ENCODE measurements at regions not wholly inside any gene's neighbourhood (a gene's known extent, or its start where the extent isn't known, plus 50 kb on each side); places are given as distances from the start of the nearest gene placed in this dataset.
A peak's percentile ranks its signal among the peaks of the same experiment; 100 is the strongest.

GRCh38 chr11:112503410-112503809 is 242.8 kb upstream of the PLET1 start:
- TF ChIP-seq, protein P1, sequence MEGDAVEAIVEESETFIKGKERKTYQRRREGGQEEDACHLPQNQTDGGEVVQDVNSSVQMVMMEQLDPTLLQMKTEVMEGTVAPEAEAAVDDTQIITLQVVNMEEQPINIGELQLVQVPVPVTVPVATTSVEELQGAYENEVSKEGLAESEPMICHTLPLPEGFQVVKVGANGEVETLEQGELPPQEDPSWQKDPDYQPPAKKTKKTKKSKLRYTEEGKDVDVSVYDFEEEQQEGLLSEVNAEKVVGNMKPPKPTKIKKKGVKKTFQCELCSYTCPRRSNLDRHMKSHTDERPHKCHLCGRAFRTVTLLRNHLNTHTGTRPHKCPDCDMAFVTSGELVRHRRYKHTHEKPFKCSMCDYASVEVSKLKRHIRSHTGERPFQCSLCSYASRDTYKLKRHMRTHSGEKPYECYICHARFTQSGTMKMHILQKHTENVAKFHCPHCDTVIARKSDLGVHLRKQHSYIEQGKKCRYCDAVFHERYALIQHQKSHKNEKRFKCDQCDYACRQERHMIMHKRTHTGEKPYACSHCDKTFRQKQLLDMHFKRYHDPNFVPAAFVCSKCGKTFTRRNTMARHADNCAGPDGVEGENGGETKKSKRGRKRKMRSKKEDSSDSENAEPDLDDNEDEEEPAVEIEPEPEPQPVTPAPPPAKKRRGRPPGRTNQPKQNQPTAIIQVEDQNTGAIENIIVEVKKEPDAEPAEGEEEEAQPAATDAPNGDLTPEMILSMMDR (IDR thresholded peaks at IDR 0.05): no peak
- Histone ChIP-seq H3K27me3 (ENCODE audit: control insufficient read depth in 2 of 2, insufficient read depth in 2 of 2, low read length in 2 of 2) (no peaks in the 10 kb centered on the region), H3K9ac (ENCODE audit: insufficient read depth, low read length, poor library complexity, severe bottlenecking) (no peak overlapping the region), H3K9me3 (replicated peaks in 1 of 2; ENCODE audit: control insufficient read depth in 1 of 2, insufficient read depth in 1 of 2, low read length in 2 of 2) (no peaks in the 10 kb centered on the region), H3K4me1 (ENCODE audit: control insufficient read depth in 1 of 2, insufficient read depth in 2 of 2, low read length in 2 of 2) (no peaks in the 10 kb centered on the region), H3K27ac (ENCODE audit: low read depth in 1 of 2, low read length in 2 of 2) (no peak overlapping the region), H3K36me3 (replicated peaks in 1 of 2; ENCODE audit: control insufficient read depth in 1 of 2, insufficient read depth in 2 of 2, low read length in 2 of 2) (no peaks in the 10 kb centered on the region), H2AFZ (ENCODE audit: insufficient read depth, low read depth, low read length, poor library complexity, severe bottlenecking) (no peak overlapping the region), H3K4me3 (replicated peaks in 1 of 3; ENCODE audit: low read depth in 2 of 3, low read length in 3 of 3) (no peak overlapping the region), H4K20me1 (ENCODE audit: insufficient read depth, low read length) (no peaks in the 10 kb centered on the region), H3K79me2 (ENCODE audit: insufficient read depth, low read length) (no peaks in the 10 kb centered on the region), H3K4me2 (replicated peaks; ENCODE audit: extremely low read depth, low read length, poor library complexity, severe bottlenecking) (no peak overlapping the region)
- no peaks in the 10 kb centered on the region for H3K36me3 Mint-ChIP-seq
- H3K4me3 Mint-ChIP-seq: no peak overlapping the region
- peaks cover 0 to 6% (median 2%) of the 10 kb centered on the region in 3 donors for H3K27me3 Mint-ChIP-seq (ENCODE audit: low read depth in 3 of 3)
- WGBS (ENCODE audit: insufficient coverage): 100% methylated on average over 1 of the region's 5 CpGs
- H3K4me1 Mint-ChIP-seq: no peaks in the 10 kb centered on the region
- DNase-seq: no peak
- peak overlapping the region in 1 of 7 donors; percentile 52 for H3K27ac Mint-ChIP-seq
- peaks cover 0 to 3% (median 0%) of the 10 kb centered on the region in 7 donors for H3K9me3 Mint-ChIP-seq
- intact Hi-C loops (cut with micrococcal nuclease): no loop called here

DNA sequence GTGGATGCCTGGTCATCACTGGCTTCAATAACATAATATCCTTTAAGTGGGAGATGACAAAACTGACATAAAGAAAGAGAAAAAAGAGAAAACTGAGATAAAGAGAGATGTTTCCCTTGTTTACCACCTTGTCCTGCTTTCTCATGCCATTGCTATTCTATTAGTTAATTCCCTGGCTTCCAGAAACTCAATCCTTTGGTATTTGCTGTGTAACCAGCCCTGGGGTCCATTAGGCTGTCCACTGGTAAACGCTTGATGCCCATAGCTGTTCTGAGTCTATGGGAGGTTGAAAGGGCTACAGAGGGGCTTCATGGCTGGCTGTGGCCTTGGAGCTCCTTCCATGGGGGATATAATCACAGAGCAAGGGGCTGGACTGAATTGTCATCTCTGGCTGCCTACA is 243.4 kb upstream of the PLET1 start:
- no CpG with 5 or more reads among the region's 1 CpG for WGBS (ENCODE audit: insufficient coverage)
- Histone ChIP-seq H4K20me1 (ENCODE audit: insufficient read depth, low read length) (no peaks in the 10 kb centered on the region), H3K79me2 (ENCODE audit: insufficient read depth, low read length) (no peaks in the 10 kb centered on the region), H3K9me3 (replicated peaks in 1 of 2; ENCODE audit: control insufficient read depth in 1 of 2, insufficient read depth in 1 of 2, low read length in 2 of 2) (no peaks in the 10 kb centered on the region), H2AFZ (ENCODE audit: insufficient read depth, low read depth, low read length, poor library complexity, severe bottlenecking) (no peak overlapping the region), H3K36me3 (replicated peaks in 1 of 2; ENCODE audit: control insufficient read depth in 1 of 2, insufficient read depth in 2 of 2, low read length in 2 of 2) (no peaks in the 10 kb centered on the region), H3K4me1 (ENCODE audit: control insufficient read depth in 1 of 2, insufficient read depth in 2 of 2, low read length in 2 of 2) (no peaks in the 10 kb centered on the region), H3K27me3 (ENCODE audit: control insufficient read depth in 2 of 2, insufficient read depth in 2 of 2, low read length in 2 of 2) (no peaks in the 10 kb centered on the region), H3K4me3 (replicated peaks in 1 of 3; ENCODE audit: low read depth in 2 of 3, low read length in 3 of 3) (no peak overlapping the region), H3K9ac (ENCODE audit: insufficient read depth, low read length, poor library complexity, severe bottlenecking) (no peak overlapping the region), H3K27ac (ENCODE audit: low read depth in 1 of 2, low read length in 2 of 2) (no peak overlapping the region), H3K4me2 (replicated peaks; ENCODE audit: extremely low read depth, low read length, poor library complexity, severe bottlenecking) (no peak overlapping the region)
- peaks cover 0 to 6% (median 2%) of the 10 kb centered on the region in 3 donors for H3K27me3 Mint-ChIP-seq (ENCODE audit: low read depth in 3 of 3)
- H3K9me3 Mint-ChIP-seq: peaks cover 0 to 3% (median 0%) of the 10 kb centered on the region in 7 donors
- no peak for DNase-seq
- intact Hi-C loops (cut with micrococcal nuclease): no loop called here
- H3K27ac Mint-ChIP-seq: no peak overlapping the region
- no peaks in the 10 kb centered on the region for H3K36me3 Mint-ChIP-seq
- no peaks in the 10 kb centered on the region for H3K4me1 Mint-ChIP-seq
- TF ChIP-seq, protein P1 (IDR thresholded peaks at IDR 0.05): no peak
- no peak overlapping the region for H3K4me3 Mint-ChIP-seq
